Stomach (tissue), 4 donors: ENCODE measurements at regions not wholly inside any gene's neighbourhood (a gene's known extent, or its start where the extent isn't known, plus 50 kb on each side); places are given as distances from the start of the nearest gene placed in this dataset.

Experiments
- CTCF ChIP-seq, 7 experiments: fragments of 450-650 bp in 4 of 7; fragments of 200-600 bp in 3 of 7; sonication (generic) in 3 of 7; IDR thresholded peaks; one replicate each; pipeline ENCODE4 v1.5.1; 2016 to 2019; ENCODE audit warnings: antibody characterized with exemption in 7 of 7, control low read depth in 2 of 7, mild to moderate bottlenecking in 1 of 7
- EP300 ChIP-seq: sonication (generic); formaldehyde crosslinking; IDR thresholded peaks from one replicate; pipeline ENCODE4 v1.6.1; 2017; ENCODE audit warnings: antibody characterized with exemption
- POLR2A ChIP-seq, 4 donors: fragments of 450-650 bp; IDR thresholded peaks; one replicate each; pipeline ENCODE4 v1.6.1; 2016; ENCODE audit warnings: antibody characterized with exemption in 4 of 4, control low read depth in 2 of 4, mild to moderate bottlenecking in 1 of 4, moderate library complexity in 1 of 4
- POLR2AphosphoS5 ChIP-seq, 3 donors: sonication (generic); formaldehyde crosslinking; IDR thresholded peaks; one replicate each; pipeline ENCODE4 v1.6.1; 2016; ENCODE audit warnings: antibody characterized with exemption in 3 of 3

- TF ChIP-seq CTCF (IDR thresholded peaks at IDR 0.05) (no peak), EP300 (no peak), POLR2A (IDR thresholded peaks at IDR 0.05) (no peak), POLR2AphosphoS5 (IDR thresholded peaks at IDR 0.05) (peak in 1 of 3 donors; percentile 34)
These were observed 68.0 kb upstream of the IFNG-AS1 start for GRCh38 chr12:67921286-67921685.
